ENCODE measurements at regions not wholly inside any gene's neighbourhood (a gene's known extent, or its start where the extent isn't known, plus 50 kb on each side); places are given as distances from the start of the nearest gene placed in this dataset.

GRCh38 chr2:128591022-128591860 is 272.6 kb upstream of the HS6ST1 start:
- DNase-seq, result no peak

GRCh38 chr2:128591861-128592822 is 273.5 kb upstream of the HS6ST1 start:
- DNase-seq, result no peak
- no peak overlapping the region for H3K4me3 ChIP-seq
- no peaks in the 10 kb centered on the region for H3K4me1 ChIP-seq
- no peak for TF ChIP-seq CTCF (IDR thresholded peaks at IDR 0.05 in 4 of 5, conservative IDR thresholded peaks at IDR 0.05 in 1 of 5)
- no peak for TF ChIP-seq POLR2A (IDR thresholded peaks at IDR 0.05)
- in situ Hi-C loops (cut with MboI; ENCODE audit: low sequenced_read_pairs in 4 of 4) (no loop called here), intact Hi-C loops (cut with DNase I; ENCODE audit: low total_unique reads) (no loop called here)
- no peak overlapping the region for H3K27ac ChIP-seq
- no peaks in the 10 kb centered on the region for H3K27me3 ChIP-seq
- H3K9me3 ChIP-seq, result no peaks in the 10 kb centered on the region
- no peak for ATAC-seq
- H3K36me3 ChIP-seq, result no peaks in the 10 kb centered on the region

More at GRCh38 chr2:128591022-128591860, 272.6 kb upstream of the HS6ST1 start:
- Histone ChIP-seq H3K4me1 (no peaks in the 10 kb centered on the region), H3K4me3 (no peak overlapping the region), H3K27me3 (no peaks in the 10 kb centered on the region), H3K27ac (no peak overlapping the region), H3K9me3 (no peaks in the 10 kb centered on the region), H3K36me3 (no peaks in the 10 kb centered on the region)
- in situ Hi-C loops (cut with MboI; ENCODE audit: low sequenced_read_pairs in 4 of 4), result no loop called here
- TF ChIP-seq CTCF (IDR thresholded peaks at IDR 0.05 in 4 of 5, conservative IDR thresholded peaks at IDR 0.05 in 1 of 5) (no peak), POLR2A (IDR thresholded peaks at IDR 0.05) (no peak)
- intact Hi-C loops (cut with DNase I; ENCODE audit: low total_unique reads), result no loop called here
- no peak for ATAC-seq

GRCh38 chr2:128593518-128593878 is 274.8 kb upstream of the HS6ST1 start:
- Histone ChIP-seq H3K4me3 (no peak overlapping the region), H3K27ac (no peak overlapping the region), H3K9me3 (no peaks in the 10 kb centered on the region), H3K36me3 (no peaks in the 10 kb centered on the region), H3K4me1 (no peaks in the 10 kb centered on the region), H3K27me3 (no peaks in the 10 kb centered on the region)
- intact Hi-C loops (cut with DNase I; ENCODE audit: low total_unique reads), result no loop called here
- TF ChIP-seq POLR2A (IDR thresholded peaks at IDR 0.05), result no peak
- no peak for TF ChIP-seq CTCF (IDR thresholded peaks at IDR 0.05 in 4 of 5, conservative IDR thresholded peaks at IDR 0.05 in 1 of 5)
- DNase-seq, result no peak
- in situ Hi-C loops (cut with MboI; ENCODE audit: low sequenced_read_pairs in 4 of 4), result no loop called here
- no peak for ATAC-seq

- intact Hi-C loops (cut with DNase I; ENCODE audit: low total_unique reads), result no loop called here
- Histone ChIP-seq H3K9me3 (no peaks in the 10 kb centered on the region), H3K4me1 (no peaks in the 10 kb centered on the region), H3K36me3 (no peaks in the 10 kb centered on the region), H3K4me3 (no peak overlapping the region), H3K27ac (no peak overlapping the region), H3K27me3 (no peaks in the 10 kb centered on the region)
- ATAC-seq, result no peak
- DNase-seq, result no peak
- in situ Hi-C loops (cut with MboI; ENCODE audit: low sequenced_read_pairs in 4 of 4), result no loop called here
- no peak for TF ChIP-seq POLR2A (IDR thresholded peaks at IDR 0.05)
- no peak for TF ChIP-seq CTCF (IDR thresholded peaks at IDR 0.05 in 4 of 5, conservative IDR thresholded peaks at IDR 0.05 in 1 of 5)
Observed at GRCh38 chr2:128593879-128594650, 275.4 kb upstream of the HS6ST1 start.
